NOMO-1 treated with dmso at 0.1 percent for 144 hours (cell line): ENCODE measurements at regions not wholly inside any gene's neighbourhood (a gene's known extent, or its start where the extent isn't known, plus 50 kb on each side); places are given as distances from the start of the nearest gene placed in this dataset.
"Not testable (repeated sequence)": the region's sequence is repeated elsewhere in the genome, so short reads cannot be mapped to it uniquely, and the experiment has no call there.

Experiments used
- DNase-seq: peaks from one replicate; lab custom pipeline; 2025; ENCODE audit not compliant: unreplicated experiment; lab: John Stamatoyannopoulos, UW

- DNase-seq: no peak
These were observed 215.1 kb downstream of the RBM26 start for GRCh38 chr13:79190932-79191331.

- DNase-seq: no peak
These were observed 218.0 kb downstream of the RBM26 start for GRCh38 chr13:79187917-79188690.

- DNase-seq: no peak
These were observed 220.5 kb downstream of the RBM26 start for GRCh38 chr13:79185580-79185979.

GRCh38 chr13:79183231-79183630 is 222.8 kb downstream of the RBM26 start:
- no peak for DNase-seq

GRCh38 chr13:79173691-79174090 is 232.4 kb downstream of the RBM26 start:
- not testable (repeated sequence) for DNase-seq

- not testable (repeated sequence) for DNase-seq
These were observed 233.1 kb downstream of the RBM26 start for GRCh38 chr13:79172924-79173323.

- no peak for DNase-seq
These were observed 234.7 kb downstream of the RBM26 start for GRCh38 chr13:79171141-79172061.

GRCh38 chr13:79160818-79161217 is 245.2 kb downstream of the RBM26 start:
- no peak for DNase-seq

GRCh38 chr13:79155883-79156282 is 250.2 kb downstream of the RBM26 start:
- no peak for DNase-seq

- DNase-seq: no peak
These were observed 256.8 kb downstream of the RBM26 start for GRCh38 chr13:79149210-79149609.

GRCh38 chr13:79141082-79141481 is 265.0 kb downstream of the RBM26 start:
- DNase-seq: no peak

- DNase-seq: peak; percentile 57
These were observed 277.9 kb downstream of the RBM26 start for GRCh38 chr13:79128158-79128557.

GRCh38 chr13:79126706-79127105 is 279.3 kb downstream of the RBM26 start:
- no peak for DNase-seq

- DNase-seq: no peak
These were observed 281.9 kb downstream of the RBM26 start for GRCh38 chr13:79124183-79124582.

- no peak for DNase-seq
These were observed 284.8 kb downstream of the RBM26 start for GRCh38 chr13:79121286-79121685.

- no peak for DNase-seq
These were observed 286.4 kb downstream of the RBM26 start for GRCh38 chr13:79119578-79120107.

- DNase-seq: no peak
These were observed 294.0 kb downstream of the RBM26 start for GRCh38 chr13:79112016-79112415.

- DNase-seq: no peak
These were observed 297.0 kb downstream of the RBM26 start for GRCh38 chr13:79108914-79109643.

GRCh38 chr13:79098596-79098995 is 307.5 kb downstream of the RBM26 start:
- DNase-seq: no peak

- DNase-seq: no peak
These were observed 308.9 kb downstream of the RBM26 start for GRCh38 chr13:79097201-79097600.

GRCh38 chr13:79096099-79096498 is 310.0 kb downstream of the RBM26 start:
- no peak for DNase-seq
